ENCODE measurements at regions not wholly inside any gene's neighbourhood (a gene's known extent, or its start where the extent isn't known, plus 50 kb on each side); places are given as distances from the start of the nearest gene placed in this dataset.

DNA sequence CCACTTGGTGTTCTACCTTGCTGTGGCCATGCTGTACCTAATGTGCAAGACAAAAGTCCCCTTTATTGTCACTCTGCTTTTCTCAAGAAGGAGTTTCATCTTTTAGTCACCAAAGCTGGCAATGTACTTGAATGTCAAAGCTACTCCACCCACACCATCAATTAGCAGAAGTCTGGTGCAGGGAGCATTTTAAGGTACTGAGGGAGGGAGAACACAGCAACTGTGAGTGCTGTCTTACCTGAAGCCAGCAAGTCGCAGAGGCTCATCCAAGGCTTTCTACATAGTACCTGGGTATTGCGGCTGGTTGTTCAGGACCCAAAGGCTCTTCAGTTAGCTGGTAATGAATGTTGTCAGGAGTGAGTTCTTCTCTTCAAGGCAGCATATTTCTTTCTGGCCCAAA is 820.4 kb downstream of the OTOL1 start:
- TF ChIP-seq, protein P1, sequence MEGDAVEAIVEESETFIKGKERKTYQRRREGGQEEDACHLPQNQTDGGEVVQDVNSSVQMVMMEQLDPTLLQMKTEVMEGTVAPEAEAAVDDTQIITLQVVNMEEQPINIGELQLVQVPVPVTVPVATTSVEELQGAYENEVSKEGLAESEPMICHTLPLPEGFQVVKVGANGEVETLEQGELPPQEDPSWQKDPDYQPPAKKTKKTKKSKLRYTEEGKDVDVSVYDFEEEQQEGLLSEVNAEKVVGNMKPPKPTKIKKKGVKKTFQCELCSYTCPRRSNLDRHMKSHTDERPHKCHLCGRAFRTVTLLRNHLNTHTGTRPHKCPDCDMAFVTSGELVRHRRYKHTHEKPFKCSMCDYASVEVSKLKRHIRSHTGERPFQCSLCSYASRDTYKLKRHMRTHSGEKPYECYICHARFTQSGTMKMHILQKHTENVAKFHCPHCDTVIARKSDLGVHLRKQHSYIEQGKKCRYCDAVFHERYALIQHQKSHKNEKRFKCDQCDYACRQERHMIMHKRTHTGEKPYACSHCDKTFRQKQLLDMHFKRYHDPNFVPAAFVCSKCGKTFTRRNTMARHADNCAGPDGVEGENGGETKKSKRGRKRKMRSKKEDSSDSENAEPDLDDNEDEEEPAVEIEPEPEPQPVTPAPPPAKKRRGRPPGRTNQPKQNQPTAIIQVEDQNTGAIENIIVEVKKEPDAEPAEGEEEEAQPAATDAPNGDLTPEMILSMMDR (IDR thresholded peaks at IDR 0.05): no peak
- TF ChIP-seq POLR2A (IDR thresholded peaks at IDR 0.05): no peak

Measured in body of pancreas (tissue), 4 donors.